ENCODE measurements at regions not wholly inside any gene's neighbourhood (a gene's known extent, or its start where the extent isn't known, plus 50 kb on each side); places are given as distances from the start of the nearest gene placed in this dataset.

DNA sequence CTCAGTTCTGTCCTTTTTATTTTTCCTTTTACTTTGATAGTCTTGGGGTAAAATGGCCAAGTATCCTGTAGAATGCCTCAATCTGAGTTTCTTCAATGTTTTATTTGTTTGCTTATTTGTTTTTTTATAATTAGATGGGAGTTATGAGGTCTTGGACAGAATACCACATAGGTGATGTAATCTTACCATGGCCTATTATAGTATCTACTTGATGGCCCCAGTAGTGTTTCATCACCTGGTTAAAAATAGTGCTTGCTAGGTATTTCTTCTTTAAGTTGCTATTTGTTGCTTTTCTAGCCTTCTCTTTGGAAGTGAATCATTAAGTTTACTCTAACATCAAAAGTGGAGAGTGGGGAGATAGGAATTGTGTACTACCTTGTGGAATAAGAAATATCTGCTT is 1020.0 kb upstream of the KCND2 start:
- TF ChIP-seq, protein P1, sequence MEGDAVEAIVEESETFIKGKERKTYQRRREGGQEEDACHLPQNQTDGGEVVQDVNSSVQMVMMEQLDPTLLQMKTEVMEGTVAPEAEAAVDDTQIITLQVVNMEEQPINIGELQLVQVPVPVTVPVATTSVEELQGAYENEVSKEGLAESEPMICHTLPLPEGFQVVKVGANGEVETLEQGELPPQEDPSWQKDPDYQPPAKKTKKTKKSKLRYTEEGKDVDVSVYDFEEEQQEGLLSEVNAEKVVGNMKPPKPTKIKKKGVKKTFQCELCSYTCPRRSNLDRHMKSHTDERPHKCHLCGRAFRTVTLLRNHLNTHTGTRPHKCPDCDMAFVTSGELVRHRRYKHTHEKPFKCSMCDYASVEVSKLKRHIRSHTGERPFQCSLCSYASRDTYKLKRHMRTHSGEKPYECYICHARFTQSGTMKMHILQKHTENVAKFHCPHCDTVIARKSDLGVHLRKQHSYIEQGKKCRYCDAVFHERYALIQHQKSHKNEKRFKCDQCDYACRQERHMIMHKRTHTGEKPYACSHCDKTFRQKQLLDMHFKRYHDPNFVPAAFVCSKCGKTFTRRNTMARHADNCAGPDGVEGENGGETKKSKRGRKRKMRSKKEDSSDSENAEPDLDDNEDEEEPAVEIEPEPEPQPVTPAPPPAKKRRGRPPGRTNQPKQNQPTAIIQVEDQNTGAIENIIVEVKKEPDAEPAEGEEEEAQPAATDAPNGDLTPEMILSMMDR (IDR thresholded peaks at IDR 0.05): no peak
- TF ChIP-seq ZFX (IDR thresholded peaks at IDR 0.05; ENCODE audit: borderline replicate concordance): no peak

Measured in 22Rv1 (cell line).